Tibial artery (tissue), 4 donors: ENCODE measurements at regions not wholly inside any gene's neighbourhood (a gene's known extent, or its start where the extent isn't known, plus 50 kb on each side); places are given as distances from the start of the nearest gene placed in this dataset.
"Not testable (repeated sequence)": the region's sequence is repeated elsewhere in the genome, so short reads cannot be mapped to it uniquely, and the experiment has no call there.

ENCODE experiments used
- DNase-seq, 2 donors: peaks; one replicate each; pipeline ENCODE4 v3.0.0-alpha.2; 2019
- H3K27ac ChIP-seq, 2 donors: fragments of 200-600 bp; sonication (generic) in 1 of 2; 1 replicate in 1 of 2; 2 replicates in 1 of 2; pipeline ENCODE4 v1.5.1; 2018 to 2019; ENCODE audit warnings: mild to moderate bottlenecking in 1 of 2
- H3K27me3 ChIP-seq, 2 donors: fragments of 200-600 bp; sonication (generic) in 1 of 2; one replicate each; pipeline versions ENCODE4 v1.5.1 to v1.6.0; 2016 to 2019
- H3K36me3 ChIP-seq, 3 donors: fragments of 200-600 bp; sonication (generic) in 2 of 3; one replicate each; pipeline ENCODE4 v1.5.1; 2016 to 2019; ENCODE audit warnings: mild to moderate bottlenecking in 2 of 3
- H3K4me1 ChIP-seq, 4 donors: fragments of 200-600 bp; sonication (generic) in 2 of 4; 1 replicate in 3 of 4; 2 replicates in 1 of 4; pipeline ENCODE4 v1.5.1; 2016 to 2019
- H3K4me3 ChIP-seq, 2 donors: fragments of 200-600 bp; sonication (generic) in 1 of 2; 1 replicate in 1 of 2; 2 replicates in 1 of 2; pipeline ENCODE4 v1.5.1; 2018 to 2019; ENCODE audit warnings: mild to moderate bottlenecking in 2 of 2
- H3K9me3 ChIP-seq, 3 donors: fragments of 200-600 bp; sonication (generic) in 1 of 3; one replicate each; pipeline ENCODE4 v1.5.1; 2016 to 2019
- CTCF ChIP-seq, 2 experiments: fragments of 200-600 bp in 1 of 2; fragments of 450-650 bp in 1 of 2; IDR thresholded peaks; one replicate each; pipeline ENCODE4 v1.5.1; 2017 to 2019; ENCODE audit warnings: antibody characterized with exemption in 2 of 2, mild to moderate bottlenecking in 1 of 2, moderate library complexity in 1 of 2
- intact Hi-C: fragments of 100-400 bp; cut with DNase I; formaldehyde crosslinking; loops from one replicate; pipeline ENCODE4 v1.15.0; 2023; ENCODE audit warnings: low total_unique reads

DNA sequence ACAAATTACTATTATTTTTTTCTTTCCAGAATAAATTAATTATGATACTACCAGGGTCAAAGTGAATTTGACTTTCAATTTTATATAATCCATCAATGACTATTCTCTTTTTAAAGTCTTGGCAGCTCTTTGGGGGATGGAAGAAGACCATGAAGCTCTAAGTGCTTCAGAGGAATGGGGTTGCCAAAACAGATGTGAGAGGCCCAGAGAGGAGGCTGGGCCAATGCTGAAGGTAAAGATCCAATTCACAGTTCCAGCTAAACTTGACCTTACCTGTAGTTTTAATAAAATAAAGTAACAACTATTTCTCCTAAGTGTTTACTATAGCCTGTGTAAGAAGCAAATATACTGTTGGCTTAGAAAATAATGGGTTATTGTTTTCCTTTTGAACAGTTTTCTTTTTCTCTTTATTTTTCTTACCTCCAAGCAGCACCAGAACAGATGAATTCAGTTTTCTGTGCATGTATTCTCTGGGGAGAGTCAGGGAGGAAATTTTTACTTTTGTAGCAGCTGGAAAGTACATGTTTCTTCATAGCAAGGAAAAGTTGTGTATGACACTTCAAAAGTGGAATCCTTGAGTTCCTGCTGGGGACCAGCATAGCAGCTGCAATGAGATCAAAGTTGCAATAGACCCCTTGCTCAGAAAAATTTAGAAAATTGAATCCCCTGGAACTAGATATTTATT is 104.9 kb downstream of the CEP44 start:
- Histone ChIP-seq H3K9me3 (no peaks in the 10 kb centered on the region), H3K4me1 (peaks cover 0 to 6% (median 0%) of the 10 kb centered on the region in 4 donors), H3K27me3 (no peaks in the 10 kb centered on the region), H3K4me3 (no peak overlapping the region), H3K27ac (no peak overlapping the region), H3K36me3 (no peaks in the 10 kb centered on the region)
- intact Hi-C loops: no loop called here
- TF ChIP-seq CTCF (IDR thresholded peaks at IDR 0.05): no peak
- no peak for DNase-seq

GRCh38 chr4:174387721-174388120 is 104.0 kb downstream of the CEP44 start:
- DNase-seq: no peak
- intact Hi-C loops: no loop called here
- H3K27ac ChIP-seq: no peak overlapping the region
- H3K9me3 ChIP-seq: no peaks in the 10 kb centered on the region
- H3K36me3 ChIP-seq: no peaks in the 10 kb centered on the region
- TF ChIP-seq CTCF (IDR thresholded peaks at IDR 0.05): no peak
- H3K27me3 ChIP-seq: no peaks in the 10 kb centered on the region
- H3K4me3 ChIP-seq: no peak overlapping the region
- peaks cover 0 to 6% (median 0%) of the 10 kb centered on the region in 4 donors for H3K4me1 ChIP-seq

DNA sequence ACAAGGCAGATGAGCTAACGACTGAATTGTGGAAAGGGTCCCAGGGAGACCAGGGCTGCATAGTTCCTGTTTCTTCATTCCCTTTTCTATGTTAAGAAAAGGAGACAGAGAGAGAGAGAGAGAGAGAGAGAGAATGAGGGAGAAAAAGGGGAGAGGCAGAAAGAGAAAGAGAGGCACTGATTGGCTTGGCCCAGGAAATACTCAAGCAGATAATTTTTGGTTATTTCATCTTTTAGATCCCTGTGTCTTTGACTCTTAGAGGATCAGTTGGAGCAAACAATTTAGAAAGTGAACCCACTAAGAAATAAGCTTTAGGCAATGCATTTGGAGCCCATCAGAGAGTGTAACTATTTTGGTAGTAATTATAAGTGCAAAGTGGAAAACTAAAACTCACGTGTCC is 103.4 kb downstream of the CEP44 start:
- intact Hi-C loops: no loop called here
- no peak for TF ChIP-seq CTCF (IDR thresholded peaks at IDR 0.05)
- no peak overlapping the region for H3K27ac ChIP-seq
- no peaks in the 10 kb centered on the region for H3K27me3 ChIP-seq
- no peak for DNase-seq
- no peaks in the 10 kb centered on the region for H3K36me3 ChIP-seq
- peaks cover 0 to 6% (median 0%) of the 10 kb centered on the region in 4 donors for H3K4me1 ChIP-seq
- no peak overlapping the region for H3K4me3 ChIP-seq
- H3K9me3 ChIP-seq: no peaks in the 10 kb centered on the region

GRCh38 chr4:174383783-174384182 is 100.1 kb downstream of the CEP44 start:
- Histone ChIP-seq H3K36me3 (no peaks in the 10 kb centered on the region), H3K27ac (no peak overlapping the region), H3K27me3 (no peaks in the 10 kb centered on the region), H3K4me1 (peaks cover 0 to 6% (median 0%) of the 10 kb centered on the region in 4 donors), H3K9me3 (no peaks in the 10 kb centered on the region), H3K4me3 (no peak overlapping the region)
- intact Hi-C loops: no loop called here
- TF ChIP-seq CTCF (IDR thresholded peaks at IDR 0.05): no peak
- no peak for DNase-seq

- H3K9me3 ChIP-seq, H3K36me3 ChIP-seq, intact Hi-C loops, H3K27ac ChIP-seq, H3K4me1 ChIP-seq, DNase-seq, H3K27me3 ChIP-seq, H3K4me3 ChIP-seq: not testable (repeated sequence)
These were observed 99.4 kb downstream of the CEP44 start for GRCh38 chr4:174382938-174383605.
